ENCODE measurements at regions not wholly inside any gene's neighbourhood (a gene's known extent, or its start where the extent isn't known, plus 50 kb on each side); places are given as distances from the start of the nearest gene placed in this dataset.
A peak's percentile ranks its signal among the peaks of the same experiment; 100 is the strongest.

DNA sequence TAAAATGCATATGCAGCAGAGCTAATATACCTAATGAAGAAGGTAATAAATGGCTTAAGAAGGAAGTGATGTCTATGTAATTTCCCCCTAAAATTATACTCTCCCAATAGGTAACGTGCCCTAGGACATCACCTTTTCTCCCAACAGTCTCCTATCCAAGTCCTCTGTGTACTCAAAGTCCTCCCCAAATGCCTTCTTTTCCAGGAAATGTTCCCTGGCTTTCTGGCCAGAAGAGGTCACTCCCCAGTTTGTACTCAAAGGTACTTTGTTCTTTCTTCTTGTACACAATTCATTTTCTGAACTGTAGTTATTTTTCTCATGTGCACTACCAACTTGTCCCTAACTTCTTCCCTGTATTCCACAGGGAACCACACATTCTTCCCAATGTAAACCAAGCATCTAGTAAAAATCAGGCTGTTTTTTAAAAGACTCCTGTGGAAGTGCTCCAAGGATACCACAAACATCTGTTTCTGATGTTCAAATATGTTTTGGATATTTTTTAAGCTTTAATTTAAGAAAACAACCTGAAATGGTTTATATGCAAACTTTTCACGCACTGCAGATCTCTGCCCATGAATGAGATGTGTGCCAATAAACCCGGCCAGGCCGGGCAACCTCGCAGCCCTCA is 262.3 kb upstream of the KLF14 start:
- no peaks in the 10 kb centered on the region for H3K9me3 ChIP-seq
- H3K36me3 ChIP-seq: no peaks in the 10 kb centered on the region
- peak; percentile 49 to 62 (median 58) for ATAC-seq
- 18% methylated on average over 5 of the region's 5 CpGs for WGBS (ENCODE audit: insufficient coverage, low coverage, low lambda C conversion rate, missing lambda C conversion rate)
- H3K27ac ChIP-seq: peak overlapping the region; percentile 40 to 90 (median 83)
- intact Hi-C loops (cut with DNase I): loop anchor here in 1 of 2 donors (10.0 kb wide), 1 partner anchor 52 kb away; no protein-coding TSS in a partner anchor
- H3K27me3 ChIP-seq: no peaks in the 10 kb centered on the region
- DNase-seq: no peak
- peaks cover 0 to 48% (median 22%) of the 10 kb centered on the region in 4 donors for H3K4me1 ChIP-seq
- no peak overlapping the region for H3K4me3 ChIP-seq
- TF ChIP-seq POLR2A (IDR thresholded peaks at IDR 0.05): no peak
- TF ChIP-seq, protein P1, sequence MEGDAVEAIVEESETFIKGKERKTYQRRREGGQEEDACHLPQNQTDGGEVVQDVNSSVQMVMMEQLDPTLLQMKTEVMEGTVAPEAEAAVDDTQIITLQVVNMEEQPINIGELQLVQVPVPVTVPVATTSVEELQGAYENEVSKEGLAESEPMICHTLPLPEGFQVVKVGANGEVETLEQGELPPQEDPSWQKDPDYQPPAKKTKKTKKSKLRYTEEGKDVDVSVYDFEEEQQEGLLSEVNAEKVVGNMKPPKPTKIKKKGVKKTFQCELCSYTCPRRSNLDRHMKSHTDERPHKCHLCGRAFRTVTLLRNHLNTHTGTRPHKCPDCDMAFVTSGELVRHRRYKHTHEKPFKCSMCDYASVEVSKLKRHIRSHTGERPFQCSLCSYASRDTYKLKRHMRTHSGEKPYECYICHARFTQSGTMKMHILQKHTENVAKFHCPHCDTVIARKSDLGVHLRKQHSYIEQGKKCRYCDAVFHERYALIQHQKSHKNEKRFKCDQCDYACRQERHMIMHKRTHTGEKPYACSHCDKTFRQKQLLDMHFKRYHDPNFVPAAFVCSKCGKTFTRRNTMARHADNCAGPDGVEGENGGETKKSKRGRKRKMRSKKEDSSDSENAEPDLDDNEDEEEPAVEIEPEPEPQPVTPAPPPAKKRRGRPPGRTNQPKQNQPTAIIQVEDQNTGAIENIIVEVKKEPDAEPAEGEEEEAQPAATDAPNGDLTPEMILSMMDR (IDR thresholded peaks at IDR 0.05): no peak

DNA sequence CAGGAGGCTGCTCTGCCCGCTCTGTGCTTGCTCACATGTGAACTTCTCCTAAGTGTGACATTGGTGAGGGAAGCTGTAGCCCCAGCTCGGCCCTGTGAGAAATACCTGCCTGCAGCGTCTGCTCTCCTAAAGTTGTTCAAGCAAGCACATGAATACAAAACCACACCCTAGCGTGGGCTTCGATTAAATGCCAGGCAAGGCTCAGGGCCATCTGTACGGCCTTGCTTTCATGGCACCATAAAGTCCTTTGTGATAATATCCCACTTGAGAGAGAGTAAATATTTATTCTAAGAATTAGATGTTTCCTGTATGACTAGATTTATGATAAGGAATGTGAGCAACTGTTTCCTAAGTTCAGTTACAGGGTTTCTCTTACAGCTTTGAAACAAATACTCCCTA is 262.8 kb upstream of the KLF14 start:
- WGBS (ENCODE audit: insufficient coverage, low coverage, low lambda C conversion rate, missing lambda C conversion rate): 3% methylated on average over 6 of the region's 6 CpGs
- Histone ChIP-seq H3K4me3 (no peak overlapping the region), H3K27ac (peak overlapping the region; percentile 40 to 90 (median 83)), H3K9me3 (no peaks in the 10 kb centered on the region), H3K36me3 (no peaks in the 10 kb centered on the region), H3K4me1 (peaks cover 0 to 48% (median 22%) of the 10 kb centered on the region in 4 donors), H3K27me3 (no peaks in the 10 kb centered on the region)
- ATAC-seq (peak; percentile 40 to 60 (median 58)), DNase-seq (no peak)
- intact Hi-C loops (cut with DNase I): loop anchor here in 1 of 2 donors (10.0 kb wide), 1 partner anchor 52 kb away; no protein-coding TSS in a partner anchor
- TF ChIP-seq POLR2A (IDR thresholded peaks at IDR 0.05): no peak
- TF ChIP-seq, protein P1 (IDR thresholded peaks at IDR 0.05): no peak

DNA sequence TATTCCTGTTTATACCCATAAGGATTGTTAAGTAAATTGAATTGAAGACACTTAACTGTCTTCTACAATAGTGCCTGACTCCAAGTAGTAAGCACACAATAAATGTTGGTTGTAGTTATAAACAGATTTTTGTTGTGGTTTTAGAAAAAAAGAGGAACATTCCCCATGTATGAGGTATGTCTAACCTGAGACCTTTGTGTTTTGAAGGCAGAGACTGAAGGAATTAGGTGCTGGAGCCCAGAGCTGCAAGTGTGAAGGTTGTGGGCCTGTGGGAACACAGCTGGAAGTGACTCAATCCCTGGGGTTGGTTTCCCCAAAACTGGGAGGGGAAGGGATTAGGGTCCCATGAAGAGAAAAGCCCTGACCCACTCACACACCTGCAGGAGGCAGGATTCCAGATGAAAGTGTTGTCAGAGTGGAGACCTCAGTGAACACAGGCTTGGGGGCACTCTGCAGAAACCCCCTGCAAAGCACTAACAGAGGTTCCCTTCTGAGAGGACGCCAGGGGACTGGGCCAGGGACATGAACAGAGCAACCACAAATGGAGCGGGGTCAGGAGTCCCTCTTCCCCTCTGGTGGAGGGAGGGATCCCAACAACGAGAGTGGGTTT is 265.1 kb upstream of the KLF14 start:
- Histone ChIP-seq H3K4me3 (no peak overlapping the region), H3K36me3 (no peaks in the 10 kb centered on the region), H3K27ac (no peak overlapping the region), H3K4me1 (peaks cover 0 to 41% (median 18%) of the 10 kb centered on the region in 4 donors), H3K9me3 (no peaks in the 10 kb centered on the region), H3K27me3 (no peaks in the 10 kb centered on the region)
- intact Hi-C loops (cut with DNase I): loop anchor here in 1 of 2 donors (10.0 kb wide), 1 partner anchor 54 kb away; no protein-coding TSS in a partner anchor
- DNase-seq (no peak), ATAC-seq (no peak)
- TF ChIP-seq POLR2A (IDR thresholded peaks at IDR 0.05): no peak
- TF ChIP-seq, protein P1 (IDR thresholded peaks at IDR 0.05): no peak
- WGBS (ENCODE audit: insufficient coverage, low coverage, low lambda C conversion rate, missing lambda C conversion rate): 100% methylated on average over 1 of the region's 3 CpGs

DNA sequence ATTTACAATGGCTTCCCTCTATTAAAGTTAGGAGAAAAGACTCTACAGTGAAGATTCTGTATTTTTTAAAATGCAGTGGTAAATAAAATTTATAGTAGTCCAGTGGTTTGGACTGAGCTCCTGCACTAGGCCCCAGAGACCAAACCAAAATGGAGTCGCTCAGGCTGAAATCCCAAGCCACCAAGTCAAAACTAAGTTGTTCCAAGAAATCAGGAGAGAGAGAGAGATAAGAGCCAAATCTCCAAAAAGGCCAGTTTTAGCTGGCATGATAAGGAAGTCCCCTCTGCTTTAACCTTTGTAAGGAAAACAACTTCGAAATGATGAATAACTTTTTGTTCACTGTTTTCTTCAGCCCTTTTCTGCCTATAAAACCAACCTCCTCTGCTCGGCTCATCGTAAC is 265.9 kb upstream of the KLF14 start:
- H3K9me3 ChIP-seq: no peaks in the 10 kb centered on the region
- WGBS (ENCODE audit: insufficient coverage, low coverage, low lambda C conversion rate, missing lambda C conversion rate): 80% methylated on average over 4 of the region's 4 CpGs
- peaks cover 0 to 33% (median 14%) of the 10 kb centered on the region in 4 donors for H3K4me1 ChIP-seq
- no peak overlapping the region for H3K4me3 ChIP-seq
- intact Hi-C loops (cut with DNase I): loop anchor here in 1 of 2 donors (10.0 kb wide), 1 partner anchor 55 kb away; no protein-coding TSS in a partner anchor
- no peak for DNase-seq
- H3K36me3 ChIP-seq: no peaks in the 10 kb centered on the region
- H3K27me3 ChIP-seq: no peaks in the 10 kb centered on the region
- no peak overlapping the region for H3K27ac ChIP-seq
- ATAC-seq: no peak
- no peak for TF ChIP-seq POLR2A (IDR thresholded peaks at IDR 0.05)
- TF ChIP-seq, protein P1 (IDR thresholded peaks at IDR 0.05): no peak
